Gastrocnemius medialis (tissue), 4 donors: ENCODE measurements at regions not wholly inside any gene's neighbourhood (a gene's known extent, or its start where the extent isn't known, plus 50 kb on each side); places are given as distances from the start of the nearest gene placed in this dataset.

ENCODE experiments used
- CTCF ChIP-seq, 5 experiments: fragments of 450-650 bp in 3 of 5; fragments of 200-600 bp in 2 of 5; sonication (generic) in 2 of 5; IDR thresholded peaks in 4 of 5; conservative IDR thresholded peaks in 1 of 5; 1 replicate in 4 of 5; 2 replicates in 1 of 5; pipeline ENCODE4 v1.5.1; 2016 to 2019; ENCODE audit warnings: antibody characterized with exemption in 5 of 5, mild to moderate bottlenecking in 3 of 5, moderate library complexity in 3 of 5
- POLR2A ChIP-seq, 2 donors: fragments of 450-650 bp; IDR thresholded peaks; one replicate each; pipeline ENCODE4 v1.6.1; 2017; ENCODE audit warnings: antibody characterized with exemption in 2 of 2, mild to moderate bottlenecking in 2 of 2, moderate library complexity in 2 of 2

- TF ChIP-seq CTCF (IDR thresholded peaks at IDR 0.05 in 4 of 5, conservative IDR thresholded peaks at IDR 0.05 in 1 of 5) (no peak), POLR2A (IDR thresholded peaks at IDR 0.05) (no peak)
These were observed 210.3 kb downstream of the UBE2E3 start for GRCh38 chr2:181190711-181191110.
